Inflammatory macrophage treated with lipopolysaccharide for 1 hour (primary cell): ENCODE measurements at regions not wholly inside any gene's neighbourhood (a gene's known extent, or its start where the extent isn't known, plus 50 kb on each side); places are given as distances from the start of the nearest gene placed in this dataset.
"Not testable (repeated sequence)": the region's sequence is repeated elsewhere in the genome, so short reads cannot be mapped to it uniquely, and the experiment has no call there.

Experiments
- DNase-seq, 2 donors: peaks; one replicate each; pipeline ENCODE4 v3.0.0-alpha.2; 2020 to 2022

GRCh38 chr5:153308282-153308681 lies 182.2 kb upstream of the GRIA1 start:
- no peak for DNase-seq

GRCh38 chr5:153318556-153318955 lies 171.9 kb upstream of the GRIA1 start:
- no peak for DNase-seq

- no peak for DNase-seq
Observed at GRCh38 chr5:153321478-153321877, 169.0 kb upstream of the GRIA1 start.

- no peak for DNase-seq
Observed at GRCh38 chr5:153340139-153340538, 150.3 kb upstream of the GRIA1 start.

GRCh38 chr5:153340738-153341137 lies 149.7 kb upstream of the GRIA1 start:
- no peak for DNase-seq

- DNase-seq: no peak
Observed at GRCh38 chr5:153342487-153342886, 148.0 kb upstream of the GRIA1 start.

GRCh38 chr5:153347611-153348010 lies 142.9 kb upstream of the GRIA1 start:
- no peak for DNase-seq

- no peak for DNase-seq
Observed at GRCh38 chr5:153350175-153350883, 140.1 kb upstream of the GRIA1 start.

GRCh38 chr5:153352685-153353219 lies 137.7 kb upstream of the GRIA1 start:
- DNase-seq: no peak

GRCh38 chr5:153357493-153358112 lies 132.9 kb upstream of the GRIA1 start:
- DNase-seq: no peak

GRCh38 chr5:153358315-153358976 lies 132.0 kb upstream of the GRIA1 start:
- no peak for DNase-seq

- DNase-seq: no peak
Observed at GRCh38 chr5:153360860-153361259, 129.6 kb upstream of the GRIA1 start.

GRCh38 chr5:153361735-153362409 lies 128.6 kb upstream of the GRIA1 start:
- no peak for DNase-seq

- no peak for DNase-seq
Observed at GRCh38 chr5:153365547-153365946, 124.9 kb upstream of the GRIA1 start.

GRCh38 chr5:153367466-153367865 lies 123.0 kb upstream of the GRIA1 start:
- DNase-seq: no peak

- DNase-seq: no peak
Observed at GRCh38 chr5:153372425-153373129, 117.9 kb upstream of the GRIA1 start.

GRCh38 chr5:153373130-153373498 lies 117.4 kb upstream of the GRIA1 start:
- DNase-seq: no peak

GRCh38 chr5:153381630-153382029 lies 108.8 kb upstream of the GRIA1 start:
- not testable (repeated sequence) for DNase-seq

- no peak for DNase-seq
Observed at GRCh38 chr5:153390569-153390968, 99.9 kb upstream of the GRIA1 start.

- no peak for DNase-seq
Observed at GRCh38 chr5:153399595-153399994, 90.9 kb upstream of the GRIA1 start.

- DNase-seq: no peak
Observed at GRCh38 chr5:153400931-153401330, 89.5 kb upstream of the GRIA1 start.

- DNase-seq: no peak
Observed at GRCh38 chr5:153402550-153402949, 87.9 kb upstream of the GRIA1 start.

GRCh38 chr5:153403470-153403869 lies 87.0 kb upstream of the GRIA1 start:
- no peak for DNase-seq
